IMR-90 (cell line): ENCODE measurements at regions not wholly inside any gene's neighbourhood (a gene's known extent, or its start where the extent isn't known, plus 50 kb on each side); places are given as distances from the start of the nearest gene placed in this dataset.

Experiments used
- ATAC-seq: fragments of 200-7000 bp; cut with Tn5 transposase; 2 replicates; pipeline ENCODE4 v1.9.1; 2020; ENCODE audit warnings: low read depth, mild to moderate bottlenecking, moderate library complexity
- BruUV-seq: library from RNA; stranded (reverse); fragments of 400-500 nt; replicated peaks from 2 replicates; lab custom pipeline; 2021; lab: Mats Ljungman, UMichigan
- CTCF ChIA-PET: fragments of 300-600 bp; formaldehyde crosslinking; extraction: SDS; loops from one replicate; lab custom pipeline; 2021; ENCODE audit warnings: antibody characterized with exemption; lab: Yijun Ruan, JAX
- POLR2A ChIA-PET: fragments of 300-600 bp; sonication (Branson Sonifier 250); formaldehyde crosslinking; loops from one replicate; lab custom pipeline; 2022; ENCODE audit warnings: antibody characterized with exemption; ENCODE audit not compliant: unreplicated experiment; lab: Charles Lee
- DNase-seq: peaks from one replicate; pipeline ENCODE4 v3.0.0; 2013
- H2AFZ ChIP-seq: replicated peaks from 2 replicates; pipeline ENCODE3; 2013; ENCODE audit warnings: low read length, mild to moderate bottlenecking; ENCODE audit not compliant: poor library complexity
- H2AK5ac ChIP-seq: 2 replicates; pipeline ENCODE4 v1.6.1; 2013; ENCODE audit warnings: low read depth, low read length, inconsistent platforms
- H2AK9ac ChIP-seq: replicated peaks from 2 replicates; pipeline ENCODE3; 2013; ENCODE audit warnings: mild to moderate bottlenecking, low read depth, low read length, moderate library complexity; ENCODE audit not compliant: poor library complexity
- H2BK120ac ChIP-seq: 2 replicates; pipeline ENCODE4 v1.6.1; 2013; ENCODE audit warnings: low read depth, low read length, inconsistent platforms
- H2BK15ac ChIP-seq: 3 replicates; pipeline ENCODE4 v1.6.1; 2013; ENCODE audit warnings: low read depth, low read length, inconsistent platforms
- H2BK20ac ChIP-seq: 2 replicates; pipeline ENCODE4 v1.6.1; 2013; ENCODE audit warnings: low read depth, mild to moderate bottlenecking, inconsistent platforms, low read length, moderate library complexity
- H2BK5ac ChIP-seq: 2 replicates; pipeline ENCODE4 v1.6.1; 2013; ENCODE audit warnings: mild to moderate bottlenecking, low read depth, low read length, inconsistent platforms; ENCODE audit not compliant: poor library complexity, severe bottlenecking
- H3K14ac ChIP-seq: replicated peaks from 2 replicates; pipeline ENCODE4 v1.6.1; 2013; ENCODE audit warnings: low read depth, low read length, inconsistent platforms
- H3K18ac ChIP-seq: 2 replicates; pipeline ENCODE4 v1.6.1; 2013; ENCODE audit warnings: low read depth, low read length, control low read depth
- H3K23ac ChIP-seq: 2 replicates; pipeline ENCODE4 v1.6.1; 2013; ENCODE audit warnings: low read depth, low read length, inconsistent platforms
- H3K27ac ChIP-seq: 2 replicates; pipeline ENCODE4 v1.5.1; 2013; ENCODE audit warnings: mild to moderate bottlenecking, control low read depth, low read length; ENCODE audit not compliant: insufficient read depth
- H3K27me3 ChIP-seq: 2 replicates; pipeline ENCODE4 v1.6.1; 2013; ENCODE audit warnings: low read length; ENCODE audit not compliant: control insufficient read depth, insufficient read depth
- H3K36me3 ChIP-seq: 2 replicates; pipeline ENCODE4 v1.6.1; 2013; ENCODE audit warnings: low read length, mixed read lengths; ENCODE audit not compliant: control insufficient read depth, insufficient read depth
- H3K4ac ChIP-seq: 2 replicates; pipeline ENCODE4 v1.6.1; 2013; ENCODE audit warnings: low read depth, low read length, inconsistent platforms
- H3K4me1 ChIP-seq: 2 replicates; pipeline ENCODE4 v1.6.1; 2013; ENCODE audit warnings: low read length, mixed read lengths; ENCODE audit not compliant: control insufficient read depth, insufficient read depth
- H3K4me2 ChIP-seq: 2 replicates; pipeline ENCODE4 v1.6.1; 2013; ENCODE audit warnings: low read depth, mild to moderate bottlenecking, control low read depth, low read length, moderate library complexity
- H3K4me3 ChIP-seq: 2 replicates; pipeline ENCODE4 v1.5.1; 2013; ENCODE audit warnings: low read depth, mild to moderate bottlenecking, control low read depth, low read length, moderate library complexity; ENCODE audit not compliant: insufficient read depth
- H3K56ac ChIP-seq: 2 replicates; pipeline ENCODE4 v1.6.1; 2013; ENCODE audit warnings: low read length, inconsistent platforms; ENCODE audit not compliant: insufficient read depth; ENCODE audit errors: extremely low read depth
- H3K79me1 ChIP-seq, 2 experiments: 2 replicates each; pipeline ENCODE4 v1.6.1; 2013; ENCODE audit warnings: low read length in 2 of 2, inconsistent platforms in 1 of 2, low read depth in 1 of 2
- H3K9ac ChIP-seq: 2 replicates; pipeline ENCODE4 v1.6.1; 2013; ENCODE audit warnings: low read depth, low read length, control low read depth
- H3K9me1 ChIP-seq: 2 replicates; pipeline ENCODE4 v1.6.1; 2013; ENCODE audit warnings: low read length, inconsistent platforms; ENCODE audit not compliant: insufficient read depth
- H3K9me3 ChIP-seq: 2 replicates; pipeline ENCODE4 v1.6.1; 2013; ENCODE audit warnings: low read length; ENCODE audit not compliant: control insufficient read depth, insufficient read depth
- H4K20me1 ChIP-seq: 2 replicates; pipeline ENCODE4 v1.6.1; 2013; ENCODE audit warnings: low read length, inconsistent platforms; ENCODE audit not compliant: insufficient read depth
- H4K5ac ChIP-seq: 2 replicates; pipeline ENCODE4 v1.6.1; 2013; ENCODE audit warnings: mild to moderate bottlenecking, low read depth, low read length, control low read depth
- H4K8ac ChIP-seq, 2 experiments: 2 replicates each; pipeline ENCODE4 v1.6.1; 2013; ENCODE audit warnings: low read depth in 2 of 2, low read length in 2 of 2, control low read depth in 1 of 2, inconsistent platforms in 1 of 2
- H4K91ac ChIP-seq: 2 replicates; pipeline ENCODE4 v1.6.1; 2013; ENCODE audit warnings: low read depth, low read length, inconsistent platforms; ENCODE audit not compliant: insufficient read depth
- FOS ChIP-seq: fragments of 150-350 bp; IDR thresholded peaks from 2 replicates; pipeline ENCODE4 v1.6.1; 2016; ENCODE audit warnings: low read depth, low read length
- MAFK ChIP-seq: IDR thresholded peaks from 2 replicates; pipeline ENCODE4 v1.6.1; 2012; ENCODE audit warnings: low read depth, low read length, improper control_type of control experiment
- POLR2A ChIP-seq: IDR thresholded peaks from 2 replicates; pipeline ENCODE4 v1.6.1; 2012; ENCODE audit warnings: mild to moderate bottlenecking, low read depth, low read length
- RAD21 ChIP-seq: IDR thresholded peaks from 2 replicates; pipeline ENCODE4 v1.6.1; 2012; ENCODE audit warnings: low read length, improper control_type of control experiment
- WGBS, 2 experiments: methylation state at CpG; one replicate each; pipeline versions ENCODE4 v1.1.5 to v1.1.7; 2013; ENCODE audit warnings: missing lambda C conversion rate in 2 of 2; ENCODE audit not compliant: insufficient read length in 1 of 2; ENCODE audit errors: extremely low coverage in 2 of 2; 5-methylcytosine and 5-hydroxymethylcytosine counted together
- dilution Hi-C: fragments of 300-500 bp; cut with HindIII; formaldehyde crosslinking; loops from one replicate; pipeline ENCODE4 v1.14.3; 2018; ENCODE audit warnings: low sequenced_read_pairs; ENCODE audit not compliant: unreplicated experiment
- in situ Hi-C: fragments of 300-500 bp; cut with MboI; formaldehyde crosslinking; loops from 3 replicates; pipeline ENCODE4 v1.14.3; 2019; ENCODE audit warnings: low sequenced_read_pairs, inconsistent platforms, mixed read lengths
- intact Hi-C: fragments of 100-400 bp; cut with micrococcal nuclease; formaldehyde crosslinking; loops from 2 replicates; pipeline ENCODE4 v1.10.0; 2022

DNA sequence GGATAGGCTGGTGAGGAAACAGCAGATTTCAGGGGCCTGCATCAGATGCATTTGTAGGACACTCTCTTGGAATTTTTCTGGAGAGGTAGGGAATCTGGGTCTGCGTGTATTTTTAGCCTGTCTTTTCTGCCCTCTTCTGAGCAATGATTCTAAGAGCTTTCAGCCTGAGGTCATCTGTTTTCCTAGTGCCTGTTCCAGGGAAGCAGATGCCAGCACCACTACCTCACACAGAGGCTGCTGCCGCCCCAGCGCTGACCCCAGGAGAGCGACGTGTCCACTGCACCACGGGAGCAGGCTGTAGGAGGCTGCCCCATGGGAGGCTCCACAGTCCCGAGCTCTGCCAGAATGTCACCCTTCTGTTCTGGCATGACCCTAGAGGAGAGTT, 316.5 kb downstream of the CYP26B1 start:
- no peak overlapping the region for H3K23ac ChIP-seq
- CTCF ChIA-PET: no interaction called here
- H3K4ac ChIP-seq: peak overlapping the region; percentile 55; the same call in 1 of the 2 replicates
- peak overlapping the region in 1 of 2 experiments; percentile 62; a peak in 1 of 4 replicates for H4K8ac ChIP-seq
- H4K20me1 ChIP-seq: no peaks in the 10 kb centered on the region
- no peak overlapping the region for H3K4me3 ChIP-seq
- BruUV-seq: no TSS peak
- WGBS, 2 experiments: no CpG with 5 or more reads among the region's 7 CpGs
- in situ Hi-C loops (no loop called here), dilution Hi-C loops (no loop called here), intact Hi-C loops (no loop called here)
- H3K9me1 ChIP-seq: no peaks in the 10 kb centered on the region
- H2AK9ac ChIP-seq: peak overlapping the region; percentile 33
- H3K9me3 ChIP-seq: peaks cover 5% of the 10 kb centered on the region
- POLR2A ChIA-PET: no interaction called here
- H3K9ac ChIP-seq: 0 out of 2 replicates have a peak overlapping the region, but pooled peaks have one; percentile 13
- H3K14ac ChIP-seq: no peak overlapping the region
- peak overlapping the region; percentile 49; the same call in 1 of the 2 replicates for H3K18ac ChIP-seq
- peak overlapping the region; percentile 27 for H3K27ac ChIP-seq
- peak overlapping the region; percentile 67 for H2BK5ac ChIP-seq
- ATAC-seq (peak; percentile 90), DNase-seq (peak; percentile 80)
- H4K5ac ChIP-seq: peak overlapping the region; percentile 33; the same call in 1 of the 2 replicates
- H2AFZ ChIP-seq: peak overlapping the region; percentile 69
- H3K4me1 ChIP-seq: peaks cover 9% of the 10 kb centered on the region
- H3K36me3 ChIP-seq: no peaks in the 10 kb centered on the region
- no peaks in the 10 kb centered on the region for H3K27me3 ChIP-seq
- peak overlapping the region; percentile 48 for H4K91ac ChIP-seq
- H2BK20ac ChIP-seq: no peak overlapping the region
- H2BK120ac ChIP-seq: peak overlapping the region; percentile 56; the same call in 1 of the 2 replicates
- 0 out of 2 replicates have a peak overlapping the region, but pooled peaks have one; percentile 24 for H3K4me2 ChIP-seq
- no peaks in the 10 kb centered on the region for H3K79me1 ChIP-seq
- H2AK5ac ChIP-seq: no peak overlapping the region
- no peak overlapping the region for H3K56ac ChIP-seq
- no peak for TF ChIP-seq RAD21
- no peak for TF ChIP-seq POLR2A
- TF ChIP-seq FOS: no peak
- TF ChIP-seq MAFK: no peak
- H2BK15ac ChIP-seq: no peak overlapping the region
